B cell (primary cell): ENCODE measurements at regions not wholly inside any gene's neighbourhood (a gene's known extent, or its start where the extent isn't known, plus 50 kb on each side); places are given as distances from the start of the nearest gene placed in this dataset.

Experiments
- EZH2 ChIP-seq: IDR thresholded peaks from 2 replicates; pipeline ENCODE4 v1.6.1; 2012; ENCODE audit warnings: borderline replicate concordance, low read depth, mild to moderate bottlenecking, moderate library complexity, low read length; ENCODE audit not compliant: insufficient read depth, poor library complexity, severe bottlenecking
- TF ChIP-seq, protein P1 (sequence below): fragments of 200-600 bp; IDR thresholded peaks from one replicate; pipeline ENCODE4 v1.8.0; 2022; ENCODE audit warnings: antibody characterized with exemption, mild to moderate bottlenecking

DNA sequence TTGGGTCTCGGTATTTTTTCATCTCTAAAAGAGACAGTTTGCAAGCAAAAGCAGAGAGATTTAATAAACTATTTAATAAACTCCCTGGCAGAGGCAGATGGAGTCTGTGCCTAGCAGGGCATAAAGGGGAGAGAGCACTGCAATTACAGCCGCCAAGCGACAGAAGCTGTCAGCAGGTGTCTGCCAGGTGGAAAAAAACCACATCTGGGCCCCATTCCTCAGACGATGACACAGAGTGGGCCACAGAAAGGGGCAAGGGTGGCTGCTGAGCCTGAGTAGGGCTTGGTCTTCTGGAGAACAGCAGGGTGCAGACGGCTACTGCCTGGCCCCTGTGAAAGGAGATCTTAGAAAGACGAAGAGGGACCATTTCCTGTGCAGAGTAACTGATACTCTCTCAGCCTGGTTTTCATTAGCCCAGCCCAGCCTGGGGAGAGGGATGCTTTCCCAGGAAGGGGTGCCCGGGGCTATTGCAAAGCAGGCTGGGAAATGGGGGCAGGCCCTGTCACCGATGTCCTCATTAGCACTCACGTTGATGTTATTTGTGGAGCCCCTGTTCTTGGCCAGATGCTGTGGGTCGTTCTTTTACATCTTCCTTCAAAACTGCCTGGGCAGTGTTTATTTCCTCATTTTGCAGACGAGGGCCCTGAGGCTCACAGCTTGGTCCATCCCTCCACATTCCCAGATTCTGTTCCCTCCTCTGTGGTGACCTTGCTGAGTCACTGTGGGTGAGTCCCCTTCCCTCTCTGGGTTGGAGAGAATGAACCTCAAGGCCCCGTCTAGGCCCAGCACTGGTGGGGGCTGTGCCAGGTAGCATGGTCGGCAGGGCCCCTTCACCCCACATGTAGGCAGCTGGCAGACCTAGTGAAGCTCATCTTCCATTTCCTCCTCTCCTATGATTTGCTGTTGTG, 472.7 kb downstream of the PTPRU start:
- TF ChIP-seq EZH2, result no peak
- TF ChIP-seq, protein P1, sequence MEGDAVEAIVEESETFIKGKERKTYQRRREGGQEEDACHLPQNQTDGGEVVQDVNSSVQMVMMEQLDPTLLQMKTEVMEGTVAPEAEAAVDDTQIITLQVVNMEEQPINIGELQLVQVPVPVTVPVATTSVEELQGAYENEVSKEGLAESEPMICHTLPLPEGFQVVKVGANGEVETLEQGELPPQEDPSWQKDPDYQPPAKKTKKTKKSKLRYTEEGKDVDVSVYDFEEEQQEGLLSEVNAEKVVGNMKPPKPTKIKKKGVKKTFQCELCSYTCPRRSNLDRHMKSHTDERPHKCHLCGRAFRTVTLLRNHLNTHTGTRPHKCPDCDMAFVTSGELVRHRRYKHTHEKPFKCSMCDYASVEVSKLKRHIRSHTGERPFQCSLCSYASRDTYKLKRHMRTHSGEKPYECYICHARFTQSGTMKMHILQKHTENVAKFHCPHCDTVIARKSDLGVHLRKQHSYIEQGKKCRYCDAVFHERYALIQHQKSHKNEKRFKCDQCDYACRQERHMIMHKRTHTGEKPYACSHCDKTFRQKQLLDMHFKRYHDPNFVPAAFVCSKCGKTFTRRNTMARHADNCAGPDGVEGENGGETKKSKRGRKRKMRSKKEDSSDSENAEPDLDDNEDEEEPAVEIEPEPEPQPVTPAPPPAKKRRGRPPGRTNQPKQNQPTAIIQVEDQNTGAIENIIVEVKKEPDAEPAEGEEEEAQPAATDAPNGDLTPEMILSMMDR, result no peak
